NK-92 treated with Interleukin-12 subunit alpha and Interleukin-12 subunit beta, amount 100 ng/mL, for 24 hours (cell line): ENCODE measurements at regions not wholly inside any gene's neighbourhood (a gene's known extent, or its start where the extent isn't known, plus 50 kb on each side); places are given as distances from the start of the nearest gene placed in this dataset.

Experiments used
- DNase-seq: peaks from one replicate; lab custom pipeline; 2025; lab: John Stamatoyannopoulos, UW

GRCh38 chr9:71183251-71183650, 61.8 kb upstream of the TRPM3 start:
- no peak for DNase-seq

- DNase-seq, result no peak
Observed at GRCh38 chr9:71179183-71179582, 57.8 kb upstream of the TRPM3 start.

- DNase-seq, result no peak
Observed at GRCh38 chr9:71177901-71178300, 56.5 kb upstream of the TRPM3 start.

- DNase-seq, result no peak
Observed at GRCh38 chr9:71171517-71171916, 50.1 kb upstream of the TRPM3 start.
